ENCODE measurements at regions not wholly inside any gene's neighbourhood (a gene's known extent, or its start where the extent isn't known, plus 50 kb on each side); places are given as distances from the start of the nearest gene placed in this dataset.

GRCh38 chr2:3125001-3125760 lies 252.4 kb downstream of the EIPR1 start:
- DNase-seq (ENCODE audit: low spot score in 2 of 2) (no peak), ATAC-seq (no peak)
- Mint-ChIP-seq H3K27ac (no peak overlapping the region), H3K9me3 (no peaks in the 10 kb centered on the region), H3K36me3 (no peaks in the 10 kb centered on the region)

GRCh38 chr2:3122525-3122924 lies 255.1 kb downstream of the EIPR1 start:
- ATAC-seq (no peak), DNase-seq (ENCODE audit: low spot score in 2 of 2) (no peak)
- no peaks in the 10 kb centered on the region for H3K9me3 Mint-ChIP-seq
- no peak overlapping the region for H3K27ac Mint-ChIP-seq
- H3K36me3 Mint-ChIP-seq, result no peaks in the 10 kb centered on the region

- ATAC-seq (no peak), DNase-seq (ENCODE audit: low spot score in 2 of 2) (no peak)
- no peaks in the 10 kb centered on the region for H3K36me3 Mint-ChIP-seq
- no peaks in the 10 kb centered on the region for H3K9me3 Mint-ChIP-seq
- no peak overlapping the region for H3K27ac Mint-ChIP-seq
Measured at GRCh38 chr2:3121601-3122000, 256.0 kb downstream of the EIPR1 start.

GRCh38 chr2:3117650-3118216 lies 259.9 kb downstream of the EIPR1 start:
- ATAC-seq, result no peak
- Mint-ChIP-seq H3K27ac (no peak overlapping the region), H3K9me3 (no peaks in the 10 kb centered on the region), H3K36me3 (no peaks in the 10 kb centered on the region)
- DNase-seq (ENCODE audit: low spot score in 2 of 2), result no peak

- DNase-seq (ENCODE audit: low spot score in 2 of 2), result no peak
- no peaks in the 10 kb centered on the region for H3K9me3 Mint-ChIP-seq
- ATAC-seq, result no peak
- no peaks in the 10 kb centered on the region for H3K36me3 Mint-ChIP-seq
- no peak overlapping the region for H3K27ac Mint-ChIP-seq
Measured at GRCh38 chr2:3116371-3116770, 261.2 kb downstream of the EIPR1 start.

GRCh38 chr2:3115301-3116042 lies 262.1 kb downstream of the EIPR1 start:
- DNase-seq (ENCODE audit: low spot score in 2 of 2) (no peak), ATAC-seq (no peak)
- Mint-ChIP-seq H3K27ac (peak overlapping the region; percentile 31 to 52), H3K36me3 (no peaks in the 10 kb centered on the region), H3K9me3 (peaks cover under 1 to 4% of the 10 kb centered on the region in 2 donors)

- no peaks in the 10 kb centered on the region for H3K36me3 Mint-ChIP-seq
- peak overlapping the region in 1 of 2 donors; percentile 31 for H3K27ac Mint-ChIP-seq
- H3K9me3 Mint-ChIP-seq, result peaks cover 4 to 10% of the 10 kb centered on the region in 2 donors
- no peak for ATAC-seq
- DNase-seq (ENCODE audit: low spot score in 2 of 2), result no peak
Measured at GRCh38 chr2:3114406-3115185, 263.0 kb downstream of the EIPR1 start.

GRCh38 chr2:3113769-3114168 lies 263.8 kb downstream of the EIPR1 start:
- ATAC-seq (no peak), DNase-seq (ENCODE audit: low spot score in 2 of 2) (no peak)
- Mint-ChIP-seq H3K27ac (no peak overlapping the region), H3K9me3 (peaks cover 4 to 10% of the 10 kb centered on the region in 2 donors), H3K36me3 (no peaks in the 10 kb centered on the region)

- peaks cover 4 to 10% of the 10 kb centered on the region in 2 donors for H3K9me3 Mint-ChIP-seq
- ATAC-seq, result no peak
Measured at GRCh38 chr2:3113122-3113521, 264.5 kb downstream of the EIPR1 start.

GRCh38 chr2:3112553-3112952 lies 265.1 kb downstream of the EIPR1 start:
- no peaks in the 10 kb centered on the region for H3K36me3 Mint-ChIP-seq
- DNase-seq (ENCODE audit: low spot score in 2 of 2) (no peak), ATAC-seq (no peak)
- no peak overlapping the region for H3K27ac Mint-ChIP-seq
- H3K9me3 Mint-ChIP-seq, result peaks cover 4 to 10% of the 10 kb centered on the region in 2 donors

More at GRCh38 chr2:3113122-3113521, 264.5 kb downstream of the EIPR1 start:
- Mint-ChIP-seq H3K36me3 (no peaks in the 10 kb centered on the region), H3K27ac (no peak overlapping the region)
- DNase-seq (ENCODE audit: low spot score in 2 of 2), result no peak

- DNase-seq (ENCODE audit: low spot score in 2 of 2) (no peak), ATAC-seq (no peak)
- Mint-ChIP-seq H3K36me3 (no peaks in the 10 kb centered on the region), H3K9me3 (peaks cover 4 to 10% of the 10 kb centered on the region in 2 donors), H3K27ac (no peak overlapping the region)
Measured at GRCh38 chr2:3112131-3112530, 265.5 kb downstream of the EIPR1 start.

- DNase-seq (ENCODE audit: low spot score in 2 of 2) (no peak), ATAC-seq (no peak)
- Mint-ChIP-seq H3K36me3 (no peaks in the 10 kb centered on the region), H3K27ac (no peak overlapping the region), H3K9me3 (peaks cover 4 to 10% of the 10 kb centered on the region in 2 donors)
Measured at GRCh38 chr2:3110994-3111666, 266.5 kb downstream of the EIPR1 start.

- no peak for ATAC-seq
- DNase-seq (ENCODE audit: low spot score in 2 of 2), result no peak
- no peaks in the 10 kb centered on the region for H3K36me3 Mint-ChIP-seq
- H3K27ac Mint-ChIP-seq, result no peak overlapping the region
- H3K9me3 Mint-ChIP-seq, result peaks cover 4 to 10% of the 10 kb centered on the region in 2 donors
Measured at GRCh38 chr2:3110555-3110954, 267.1 kb downstream of the EIPR1 start.

GRCh38 chr2:3108710-3109702 lies 268.6 kb downstream of the EIPR1 start:
- no peak for DNase-seq (ENCODE audit: low spot score in 2 of 2)
- Mint-ChIP-seq H3K36me3 (no peaks in the 10 kb centered on the region), H3K27ac (peak overlapping the region in 1 of 2 donors; percentile 23), H3K9me3 (peaks cover 4 to 10% of the 10 kb centered on the region in 2 donors)
- no peak for ATAC-seq

- DNase-seq (ENCODE audit: low spot score in 2 of 2) (no peak), ATAC-seq (no peak)
Measured at GRCh38 chr2:3108105-3108504, 269.5 kb downstream of the EIPR1 start.

More at GRCh38 chr2:3108105-3108504, 269.5 kb downstream of the EIPR1 start:
- peaks cover 4 to 10% of the 10 kb centered on the region in 2 donors for H3K9me3 Mint-ChIP-seq
- no peaks in the 10 kb centered on the region for H3K36me3 Mint-ChIP-seq
- no peak overlapping the region for H3K27ac Mint-ChIP-seq
